ENCODE measurements at regions not wholly inside any gene's neighbourhood (a gene's known extent, or its start where the extent isn't known, plus 50 kb on each side); places are given as distances from the start of the nearest gene placed in this dataset.

DNA sequence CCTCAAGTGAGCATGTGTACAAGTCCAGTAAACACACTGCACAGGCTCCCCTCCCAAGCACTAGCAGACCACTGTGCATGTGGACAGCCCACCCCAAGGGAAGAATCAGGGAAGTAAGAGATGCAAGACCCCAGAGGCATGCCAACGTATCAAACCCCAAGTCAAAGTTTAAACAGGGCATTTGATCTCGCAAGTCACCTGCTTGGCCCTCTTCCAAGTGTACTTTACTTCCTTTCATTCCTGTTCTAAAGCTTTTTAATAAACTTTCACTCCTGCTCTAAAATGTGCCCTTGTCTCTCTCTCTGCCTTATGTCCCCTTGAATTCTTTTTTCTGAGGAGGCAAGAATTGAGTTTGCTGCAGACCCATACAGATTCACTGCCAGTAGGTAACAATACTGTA, 201.2 kb upstream of the PARD3B start:
- no peak for DNase-seq
- Histone ChIP-seq H3K9me3 (peaks cover 0 to 13% (median 0%) of the 10 kb centered on the region in 11 donors), H3K27ac (no peak overlapping the region), H3K27me3 (no peaks in the 10 kb centered on the region), H3K4me1 (no peaks in the 10 kb centered on the region), H3K4me3 (no peak overlapping the region), H3K36me3 (no peaks in the 10 kb centered on the region)
- no peak for ATAC-seq
- 64 to 70% methylated on average over 2 of the region's 2 CpGs for WGBS, 2 donors
- intact Hi-C loops (cut with DNase I): no loop called here
- TF ChIP-seq, protein P1, sequence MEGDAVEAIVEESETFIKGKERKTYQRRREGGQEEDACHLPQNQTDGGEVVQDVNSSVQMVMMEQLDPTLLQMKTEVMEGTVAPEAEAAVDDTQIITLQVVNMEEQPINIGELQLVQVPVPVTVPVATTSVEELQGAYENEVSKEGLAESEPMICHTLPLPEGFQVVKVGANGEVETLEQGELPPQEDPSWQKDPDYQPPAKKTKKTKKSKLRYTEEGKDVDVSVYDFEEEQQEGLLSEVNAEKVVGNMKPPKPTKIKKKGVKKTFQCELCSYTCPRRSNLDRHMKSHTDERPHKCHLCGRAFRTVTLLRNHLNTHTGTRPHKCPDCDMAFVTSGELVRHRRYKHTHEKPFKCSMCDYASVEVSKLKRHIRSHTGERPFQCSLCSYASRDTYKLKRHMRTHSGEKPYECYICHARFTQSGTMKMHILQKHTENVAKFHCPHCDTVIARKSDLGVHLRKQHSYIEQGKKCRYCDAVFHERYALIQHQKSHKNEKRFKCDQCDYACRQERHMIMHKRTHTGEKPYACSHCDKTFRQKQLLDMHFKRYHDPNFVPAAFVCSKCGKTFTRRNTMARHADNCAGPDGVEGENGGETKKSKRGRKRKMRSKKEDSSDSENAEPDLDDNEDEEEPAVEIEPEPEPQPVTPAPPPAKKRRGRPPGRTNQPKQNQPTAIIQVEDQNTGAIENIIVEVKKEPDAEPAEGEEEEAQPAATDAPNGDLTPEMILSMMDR (IDR thresholded peaks at IDR 0.05): no peak

DNA sequence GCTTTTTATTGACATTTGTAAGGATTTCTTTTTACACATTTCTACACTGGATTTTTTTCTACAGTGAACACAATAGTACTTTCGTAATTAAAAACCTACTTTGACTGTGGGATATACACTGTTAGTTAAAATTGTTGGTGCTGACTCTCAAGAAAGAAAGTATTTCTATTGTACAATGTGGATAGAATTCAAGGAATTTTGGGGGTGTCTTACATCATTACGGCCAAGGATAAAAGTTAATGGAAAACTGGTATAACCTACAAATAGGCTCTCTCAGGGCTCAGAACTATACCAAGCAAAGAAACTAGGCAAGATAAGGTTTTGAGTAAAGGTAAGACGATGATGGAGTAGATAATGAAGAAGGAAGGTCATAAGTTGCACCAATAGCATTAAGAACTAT, 198.4 kb upstream of the PARD3B start:
- no peak for DNase-seq
- no peak for ATAC-seq
- H3K27me3 ChIP-seq: no peaks in the 10 kb centered on the region
- no peak overlapping the region for H3K27ac ChIP-seq
- 89 to 91% methylated on average over 3 of the region's 3 CpGs for WGBS, 2 donors
- TF ChIP-seq, protein P1 (IDR thresholded peaks at IDR 0.05): no peak
- H3K36me3 ChIP-seq: no peaks in the 10 kb centered on the region
- intact Hi-C loops (cut with DNase I): no loop called here
- no peaks in the 10 kb centered on the region for H3K4me1 ChIP-seq
- peaks cover 0 to 12% (median 0%) of the 10 kb centered on the region in 11 donors for H3K9me3 ChIP-seq
- H3K4me3 ChIP-seq: no peak overlapping the region

DNA sequence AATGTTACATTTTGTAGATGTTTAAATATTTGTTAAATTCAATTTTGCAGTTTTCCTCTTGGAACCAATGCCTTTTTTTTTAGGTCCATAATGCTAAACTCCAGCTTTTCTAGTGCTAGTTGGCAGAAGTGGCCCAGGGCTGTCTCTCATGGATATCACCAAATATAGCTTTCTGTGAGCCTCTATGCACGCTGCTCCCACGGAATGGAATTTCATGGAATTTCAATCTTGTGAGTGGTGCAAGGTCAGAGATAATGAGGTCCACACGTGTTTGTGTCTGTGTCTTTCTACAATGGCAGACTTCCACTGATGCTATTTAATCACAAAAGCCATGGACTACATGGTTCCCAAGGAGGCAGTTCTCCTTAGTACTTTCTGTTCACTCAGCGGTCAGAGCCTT, 191.5 kb upstream of the PARD3B start:
- TF ChIP-seq, protein P1 (IDR thresholded peaks at IDR 0.05): no peak
- intact Hi-C loops (cut with DNase I): no loop called here
- H3K4me3 ChIP-seq: no peak overlapping the region
- peaks cover 0 to 7% (median 0%) of the 10 kb centered on the region in 11 donors for H3K9me3 ChIP-seq
- H3K27me3 ChIP-seq: peaks cover 0 to 8% (median 0%) of the 10 kb centered on the region in 7 donors
- no peaks in the 10 kb centered on the region for H3K36me3 ChIP-seq
- WGBS, 2 donors: 47 to 49% methylated on average over 4 of the region's 4 CpGs
- ATAC-seq (no peak), DNase-seq (no peak)
- peaks cover 0 to 6% (median 0%) of the 10 kb centered on the region in 9 donors for H3K4me1 ChIP-seq
- no peak overlapping the region for H3K27ac ChIP-seq

DNA sequence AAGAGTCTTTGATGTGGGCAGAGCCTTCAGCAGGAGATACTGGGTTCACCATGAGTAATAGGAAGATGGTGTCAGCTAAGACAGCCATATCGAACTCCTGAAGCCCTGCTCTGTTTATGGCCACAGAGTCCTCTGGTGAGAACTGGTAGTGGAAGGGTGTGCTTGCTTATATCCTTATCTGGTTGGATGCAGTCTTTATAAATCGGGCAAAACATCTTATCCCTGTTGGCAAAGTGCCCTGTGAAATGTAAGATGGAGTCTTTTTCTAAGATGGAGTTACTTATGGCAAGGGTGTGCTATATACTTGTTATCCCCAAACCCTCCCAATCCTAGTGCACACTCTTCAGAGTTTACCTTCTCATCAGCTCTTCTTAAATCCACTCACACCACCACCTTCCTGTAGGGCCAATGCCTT, 190.8 kb upstream of the PARD3B start:
- H3K9me3 ChIP-seq: peaks cover 0 to under 1% (median 0%) of the 10 kb centered on the region in 11 donors
- DNase-seq (no peak), ATAC-seq (no peak)
- H3K36me3 ChIP-seq: no peaks in the 10 kb centered on the region
- peaks cover 0 to 6% (median 0%) of the 10 kb centered on the region in 9 donors for H3K4me1 ChIP-seq
- no peak overlapping the region for H3K4me3 ChIP-seq
- H3K27me3 ChIP-seq: peaks cover 0 to 8% (median 0%) of the 10 kb centered on the region in 7 donors
- WGBS, 2 donors: 79 to 80% methylated on average over 2 of the region's 2 CpGs
- H3K27ac ChIP-seq: no peak overlapping the region
- TF ChIP-seq, protein P1 (IDR thresholded peaks at IDR 0.05): no peak
- intact Hi-C loops (cut with DNase I): no loop called here

Measured in heart right ventricle (tissue), 16 donors.